ENCODE measurements at regions not wholly inside any gene's neighbourhood (a gene's known extent, or its start where the extent isn't known, plus 50 kb on each side); places are given as distances from the start of the nearest gene placed in this dataset.

GRCh38 chr3:82067420-82067819 lies 306.0 kb upstream of the GBE1 start:
- no peak for DNase-seq

GRCh38 chr3:82058809-82059208 lies 297.4 kb upstream of the GBE1 start:
- DNase-seq = no peak

GRCh38 chr3:82055792-82056191 lies 294.3 kb upstream of the GBE1 start:
- DNase-seq = no peak

GRCh38 chr3:82054849-82055248 lies 293.4 kb upstream of the GBE1 start:
- DNase-seq = no peak

- no peak for DNase-seq
Observed at GRCh38 chr3:82053236-82053635, 291.8 kb upstream of the GBE1 start.

GRCh38 chr3:82050382-82050781 lies 288.9 kb upstream of the GBE1 start:
- no peak for DNase-seq

GRCh38 chr3:82048711-82049110 lies 287.3 kb upstream of the GBE1 start:
- DNase-seq = no peak

GRCh38 chr3:82044930-82045705 lies 283.7 kb upstream of the GBE1 start:
- DNase-seq = no peak

GRCh38 chr3:82038556-82038955 lies 277.1 kb upstream of the GBE1 start:
- DNase-seq = no peak

- no peak for DNase-seq
Observed at GRCh38 chr3:82033186-82033585, 271.7 kb upstream of the GBE1 start.

GRCh38 chr3:82031596-82031995 lies 270.2 kb upstream of the GBE1 start:
- no peak for DNase-seq

- DNase-seq = no peak
Observed at GRCh38 chr3:82030916-82031315, 269.5 kb upstream of the GBE1 start.

- no peak for DNase-seq
Observed at GRCh38 chr3:82022836-82023235, 261.4 kb upstream of the GBE1 start.

- DNase-seq = no peak
Observed at GRCh38 chr3:82020282-82020681, 258.8 kb upstream of the GBE1 start.

GRCh38 chr3:82015241-82015640 lies 253.8 kb upstream of the GBE1 start:
- no peak for DNase-seq

GRCh38 chr3:82012775-82013174 lies 251.3 kb upstream of the GBE1 start:
- no peak for DNase-seq

- no peak for DNase-seq
Observed at GRCh38 chr3:82011336-82011735, 249.9 kb upstream of the GBE1 start.

- no peak for DNase-seq
Observed at GRCh38 chr3:82005266-82005665, 243.8 kb upstream of the GBE1 start.

GRCh38 chr3:82004266-82004665 lies 242.8 kb upstream of the GBE1 start:
- DNase-seq = no peak

GRCh38 chr3:82002986-82003642 lies 241.7 kb upstream of the GBE1 start:
- DNase-seq = no peak

GRCh38 chr3:82002491-82002890 lies 241.0 kb upstream of the GBE1 start:
- no peak for DNase-seq

- DNase-seq = no peak
Observed at GRCh38 chr3:82001276-82001923, 240.0 kb upstream of the GBE1 start.

GRCh38 chr3:82000773-82001172 lies 239.3 kb upstream of the GBE1 start:
- DNase-seq = no peak

GRCh38 chr3:82000350-82000749 lies 238.9 kb upstream of the GBE1 start:
- no peak for DNase-seq
